H7 (cell line): ENCODE measurements at regions not wholly inside any gene's neighbourhood (a gene's known extent, or its start where the extent isn't known, plus 50 kb on each side); places are given as distances from the start of the nearest gene placed in this dataset.

Experiments used
- DNase-seq: peaks from one replicate; pipeline ENCODE4 v3.0.0; 2012
- H3K27me3 ChIP-seq: 2 replicates; pipeline ENCODE4 v1.6.0; 2011; ENCODE audit warnings: mild to moderate bottlenecking, low read length; ENCODE audit not compliant: control insufficient read depth, insufficient read depth
- H3K36me3 ChIP-seq: replicated peaks from 2 replicates; pipeline ENCODE4 v1.5.1; 2011; ENCODE audit warnings: low read length; ENCODE audit not compliant: control insufficient read depth, insufficient read depth
- H3K4me3 ChIP-seq: 2 replicates; pipeline ENCODE4 v1.5.1; 2011; ENCODE audit warnings: low read depth, mild to moderate bottlenecking, control low read depth, low read length, moderate library complexity; ENCODE audit not compliant: insufficient read depth

DNA sequence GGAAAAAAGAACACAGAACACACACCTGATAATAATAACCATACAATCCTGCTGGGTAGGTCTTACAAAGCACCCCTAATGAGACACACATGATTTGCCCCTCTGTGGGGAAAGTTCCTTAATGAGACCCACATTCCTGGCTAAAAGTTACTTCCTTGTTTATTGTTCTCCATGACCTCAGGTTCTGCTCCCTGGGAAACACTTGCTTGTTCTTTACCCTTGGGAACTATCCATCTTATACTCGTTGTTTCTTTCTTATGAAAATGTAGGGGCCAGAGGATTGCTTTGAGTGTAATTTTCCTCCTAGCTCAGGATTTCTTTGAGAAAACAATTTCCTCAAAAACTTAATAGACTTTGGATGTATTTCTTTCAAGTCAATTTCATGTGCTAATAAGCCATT is 52.1 kb upstream of the PCDH10 start:
- no peak for DNase-seq
- no peak overlapping the region for H3K4me3 ChIP-seq
- no peaks in the 10 kb centered on the region for H3K27me3 ChIP-seq
- H3K36me3 ChIP-seq: no peaks in the 10 kb centered on the region
